ENCODE measurements at regions not wholly inside any gene's neighbourhood (a gene's known extent, or its start where the extent isn't known, plus 50 kb on each side); places are given as distances from the start of the nearest gene placed in this dataset.

DNA sequence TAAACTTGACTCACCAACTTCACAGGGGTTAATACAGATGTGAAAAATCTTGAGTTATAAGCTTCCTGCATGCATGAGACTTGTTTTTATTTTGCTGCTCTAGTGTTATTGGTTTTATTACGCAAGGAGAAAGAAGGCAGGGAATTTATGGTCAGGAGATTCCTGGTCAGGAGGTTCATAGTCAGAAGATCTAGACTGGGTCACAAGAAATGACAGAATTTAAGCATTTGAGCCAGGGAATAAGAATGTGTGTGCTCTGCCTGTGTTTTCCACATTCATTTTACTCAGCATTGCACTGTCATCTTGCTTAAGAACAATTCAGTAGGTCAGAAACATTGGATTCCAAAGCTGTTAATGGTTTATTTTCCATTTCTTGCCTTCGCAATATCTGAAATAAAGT, 2522.1 kb downstream of the ARAP2 start:
- no peak for TF ChIP-seq POLR2A (IDR thresholded peaks at IDR 0.05)
- TF ChIP-seq, protein P1, sequence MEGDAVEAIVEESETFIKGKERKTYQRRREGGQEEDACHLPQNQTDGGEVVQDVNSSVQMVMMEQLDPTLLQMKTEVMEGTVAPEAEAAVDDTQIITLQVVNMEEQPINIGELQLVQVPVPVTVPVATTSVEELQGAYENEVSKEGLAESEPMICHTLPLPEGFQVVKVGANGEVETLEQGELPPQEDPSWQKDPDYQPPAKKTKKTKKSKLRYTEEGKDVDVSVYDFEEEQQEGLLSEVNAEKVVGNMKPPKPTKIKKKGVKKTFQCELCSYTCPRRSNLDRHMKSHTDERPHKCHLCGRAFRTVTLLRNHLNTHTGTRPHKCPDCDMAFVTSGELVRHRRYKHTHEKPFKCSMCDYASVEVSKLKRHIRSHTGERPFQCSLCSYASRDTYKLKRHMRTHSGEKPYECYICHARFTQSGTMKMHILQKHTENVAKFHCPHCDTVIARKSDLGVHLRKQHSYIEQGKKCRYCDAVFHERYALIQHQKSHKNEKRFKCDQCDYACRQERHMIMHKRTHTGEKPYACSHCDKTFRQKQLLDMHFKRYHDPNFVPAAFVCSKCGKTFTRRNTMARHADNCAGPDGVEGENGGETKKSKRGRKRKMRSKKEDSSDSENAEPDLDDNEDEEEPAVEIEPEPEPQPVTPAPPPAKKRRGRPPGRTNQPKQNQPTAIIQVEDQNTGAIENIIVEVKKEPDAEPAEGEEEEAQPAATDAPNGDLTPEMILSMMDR (IDR thresholded peaks at IDR 0.05 in 4 of 5, conservative IDR thresholded peaks at IDR 0.05 in 1 of 5) = no peak
